ENCODE measurements at regions not wholly inside any gene's neighbourhood (a gene's known extent, or its start where the extent isn't known, plus 50 kb on each side); places are given as distances from the start of the nearest gene placed in this dataset.

DNA sequence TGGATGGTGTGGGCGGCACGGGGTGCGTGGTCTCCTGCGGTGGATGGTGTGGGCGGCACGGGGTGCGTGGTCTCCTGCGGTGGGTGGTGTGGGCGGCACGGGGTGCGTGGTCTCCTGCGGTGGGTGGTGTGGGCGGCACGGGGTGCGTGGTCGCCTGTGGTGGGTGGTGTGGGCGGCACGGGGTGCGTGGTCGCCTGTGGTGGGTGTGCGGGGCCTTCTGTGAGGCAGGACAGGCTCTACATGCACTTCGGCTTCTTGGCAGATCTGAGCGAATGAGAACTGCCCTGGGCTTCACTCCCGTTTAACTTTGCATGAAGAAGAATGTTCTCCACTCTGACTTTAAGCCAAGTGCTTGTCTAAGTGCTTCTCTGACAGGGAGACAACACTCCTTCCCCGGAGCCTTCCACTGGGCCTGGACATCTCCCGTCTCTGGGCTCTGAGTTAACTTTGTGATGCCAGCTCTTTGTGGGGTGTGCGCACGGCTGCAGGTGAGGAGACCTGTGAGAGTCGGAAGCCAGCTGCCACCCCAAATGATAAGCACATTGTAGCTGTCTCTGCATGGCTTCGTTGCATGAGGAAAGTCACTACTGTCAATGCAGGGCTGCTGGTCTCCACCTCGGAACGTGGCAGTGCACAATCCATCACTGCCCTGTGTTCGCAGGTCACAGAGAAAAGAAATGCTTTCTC is 244.8 kb downstream of the DLL1 start:
- DNase-seq (ENCODE audit: low read depth): no peak
- H3K4me3 ChIP-seq (ENCODE audit: low read depth, low read length): no peak overlapping the region
- no peak for TF ChIP-seq CTCF (conservative IDR thresholded peaks at IDR 0.05; ENCODE audit: low read depth, low read length)

- no peak overlapping the region for H3K4me3 ChIP-seq (ENCODE audit: low read depth, low read length)
- no peak for DNase-seq (ENCODE audit: low read depth)
- no peak for TF ChIP-seq CTCF (conservative IDR thresholded peaks at IDR 0.05; ENCODE audit: low read depth, low read length)
Measured at GRCh38 chr6:170045563-170045960, 245.3 kb downstream of the DLL1 start.

DNA sequence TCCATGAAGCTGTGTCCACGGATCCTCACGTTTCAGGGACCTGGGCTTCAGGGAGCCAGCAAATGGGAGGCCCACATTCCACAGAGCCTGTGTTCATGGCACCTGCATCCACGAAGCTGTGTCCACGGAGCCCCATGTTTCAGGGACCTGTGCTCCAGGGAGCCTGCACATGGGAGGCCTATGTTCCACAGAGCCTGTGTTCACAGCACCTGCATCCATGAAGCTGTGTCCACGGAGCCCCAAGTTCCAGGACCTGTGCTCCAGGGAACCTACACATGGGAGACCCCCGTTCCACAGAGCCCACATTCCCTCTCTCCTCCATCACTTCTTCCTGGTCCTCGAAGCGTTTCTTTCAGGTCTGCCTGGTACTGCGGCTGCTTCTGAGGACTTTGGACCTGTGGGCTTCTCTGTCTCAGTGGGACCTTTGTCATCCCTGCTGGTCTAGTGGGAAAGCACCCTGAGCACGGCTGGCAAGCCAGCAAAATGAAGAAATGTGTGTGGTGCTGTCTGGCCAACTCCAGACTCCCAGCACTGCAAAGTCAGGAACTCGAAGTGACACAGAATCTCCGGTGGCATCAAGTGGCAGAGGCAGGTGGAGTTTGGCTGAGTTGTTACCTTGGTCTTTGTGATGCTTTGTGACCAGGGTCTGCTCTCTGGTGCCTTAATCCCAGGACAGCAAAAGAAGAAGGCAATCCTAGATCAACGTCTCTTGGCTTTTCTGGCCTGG is 245.9 kb downstream of the DLL1 start:
- H3K4me3 ChIP-seq (ENCODE audit: low read depth, low read length): no peak overlapping the region
- TF ChIP-seq CTCF (conservative IDR thresholded peaks at IDR 0.05; ENCODE audit: low read depth, low read length): no peak
- no peak for DNase-seq (ENCODE audit: low read depth)

GRCh38 chr6:170043881-170044790 is 246.7 kb downstream of the DLL1 start:
- no peak for TF ChIP-seq CTCF (conservative IDR thresholded peaks at IDR 0.05; ENCODE audit: low read depth, low read length)
- H3K4me3 ChIP-seq (ENCODE audit: low read depth, low read length): no peak overlapping the region
- DNase-seq (ENCODE audit: low read depth): no peak

GRCh38 chr6:170043150-170043819 is 247.6 kb downstream of the DLL1 start:
- H3K4me3 ChIP-seq (ENCODE audit: low read depth, low read length): no peak overlapping the region
- TF ChIP-seq CTCF (conservative IDR thresholded peaks at IDR 0.05; ENCODE audit: low read depth, low read length): no peak
- no peak for DNase-seq (ENCODE audit: low read depth)

DNA sequence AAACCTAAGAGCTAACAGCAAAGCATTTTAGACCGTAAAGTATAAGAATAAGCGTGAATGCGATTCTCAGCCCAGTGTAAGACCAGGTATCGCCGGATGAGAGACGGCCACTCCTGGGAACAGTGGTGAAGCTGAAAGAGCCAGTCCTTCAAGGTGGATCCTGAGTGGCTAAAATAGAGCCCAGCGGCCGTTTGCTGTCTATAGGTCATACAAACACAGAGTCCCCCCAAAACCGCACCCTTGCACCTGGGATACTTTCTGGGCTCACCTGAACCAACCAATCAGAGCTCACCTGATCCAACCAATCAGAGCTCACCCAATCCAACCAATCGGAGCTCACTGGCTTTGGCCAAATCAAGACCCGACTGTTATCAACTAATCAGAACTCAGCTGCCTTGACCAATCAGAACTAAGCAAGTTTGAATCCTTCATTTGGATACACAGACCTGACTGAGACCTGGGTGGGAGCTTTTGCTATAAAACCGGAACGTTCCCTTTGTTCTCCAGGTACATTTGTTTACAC is 248.2 kb downstream of the DLL1 start:
- TF ChIP-seq CTCF (conservative IDR thresholded peaks at IDR 0.05; ENCODE audit: low read depth, low read length): no peak
- H3K4me3 ChIP-seq (ENCODE audit: low read depth, low read length): no peak overlapping the region
- no peak for DNase-seq (ENCODE audit: low read depth)
